B cell (primary cell): ENCODE measurements at regions not wholly inside any gene's neighbourhood (a gene's known extent, or its start where the extent isn't known, plus 50 kb on each side); places are given as distances from the start of the nearest gene placed in this dataset.

Source experiments
- EZH2 ChIP-seq: IDR thresholded peaks from 2 replicates; pipeline ENCODE4 v1.6.1; 2012; ENCODE audit warnings: borderline replicate concordance, low read depth, mild to moderate bottlenecking, moderate library complexity, low read length; ENCODE audit not compliant: insufficient read depth, poor library complexity, severe bottlenecking
- TF ChIP-seq, protein P1 (sequence below): fragments of 200-600 bp; IDR thresholded peaks from one replicate; pipeline ENCODE4 v1.8.0; 2022; ENCODE audit warnings: antibody characterized with exemption, mild to moderate bottlenecking

DNA sequence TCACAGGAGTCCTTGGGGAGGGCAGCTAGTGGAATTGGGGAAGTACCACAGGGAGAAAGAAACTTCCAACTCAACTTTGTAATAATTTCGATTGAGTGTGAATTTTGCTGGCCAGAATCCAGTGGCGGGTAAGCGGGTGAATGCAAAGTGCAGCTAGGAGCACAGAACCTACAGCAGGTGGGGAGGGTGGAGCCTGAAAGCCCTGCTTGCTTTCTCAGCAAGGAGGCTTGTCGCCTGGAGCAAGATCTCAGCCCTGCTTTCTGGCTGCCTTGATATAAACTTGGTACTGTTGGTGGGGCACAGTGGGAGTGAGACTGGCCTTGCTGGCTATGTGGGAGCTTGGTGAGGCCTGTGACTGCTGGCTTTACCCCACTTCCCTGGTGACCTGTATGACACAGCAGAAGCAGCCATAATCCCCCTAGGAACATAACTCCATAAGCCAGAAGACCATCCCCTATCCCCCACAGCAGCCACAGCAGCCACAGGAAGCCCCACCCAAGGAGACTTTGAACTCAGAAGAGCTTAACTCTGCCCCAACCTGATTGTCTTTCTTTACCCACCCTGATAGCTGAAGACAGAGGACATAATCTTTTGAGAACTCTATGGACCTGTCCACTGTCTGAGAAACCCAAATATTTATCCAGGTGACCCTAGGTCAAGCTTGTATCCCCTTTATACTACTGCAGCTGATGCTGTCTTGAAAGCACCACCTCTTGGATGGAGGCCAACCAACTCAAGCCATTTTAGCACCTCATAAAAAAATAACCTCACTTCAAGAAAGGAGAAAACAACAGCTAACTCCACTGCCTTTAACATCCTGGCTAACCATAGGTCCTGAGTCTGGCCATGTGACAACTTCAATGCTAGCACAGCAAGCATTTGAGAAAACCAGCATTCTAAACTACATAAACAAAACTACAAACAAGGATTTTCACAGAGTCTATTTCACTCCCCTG lies 87.2 kb upstream of the PDE5A start:
- TF ChIP-seq EZH2, result no peak
- TF ChIP-seq, protein P1, sequence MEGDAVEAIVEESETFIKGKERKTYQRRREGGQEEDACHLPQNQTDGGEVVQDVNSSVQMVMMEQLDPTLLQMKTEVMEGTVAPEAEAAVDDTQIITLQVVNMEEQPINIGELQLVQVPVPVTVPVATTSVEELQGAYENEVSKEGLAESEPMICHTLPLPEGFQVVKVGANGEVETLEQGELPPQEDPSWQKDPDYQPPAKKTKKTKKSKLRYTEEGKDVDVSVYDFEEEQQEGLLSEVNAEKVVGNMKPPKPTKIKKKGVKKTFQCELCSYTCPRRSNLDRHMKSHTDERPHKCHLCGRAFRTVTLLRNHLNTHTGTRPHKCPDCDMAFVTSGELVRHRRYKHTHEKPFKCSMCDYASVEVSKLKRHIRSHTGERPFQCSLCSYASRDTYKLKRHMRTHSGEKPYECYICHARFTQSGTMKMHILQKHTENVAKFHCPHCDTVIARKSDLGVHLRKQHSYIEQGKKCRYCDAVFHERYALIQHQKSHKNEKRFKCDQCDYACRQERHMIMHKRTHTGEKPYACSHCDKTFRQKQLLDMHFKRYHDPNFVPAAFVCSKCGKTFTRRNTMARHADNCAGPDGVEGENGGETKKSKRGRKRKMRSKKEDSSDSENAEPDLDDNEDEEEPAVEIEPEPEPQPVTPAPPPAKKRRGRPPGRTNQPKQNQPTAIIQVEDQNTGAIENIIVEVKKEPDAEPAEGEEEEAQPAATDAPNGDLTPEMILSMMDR, result no peak
